LHCN-M2 (cell line): ENCODE measurements at regions not wholly inside any gene's neighbourhood (a gene's known extent, or its start where the extent isn't known, plus 50 kb on each side); places are given as distances from the start of the nearest gene placed in this dataset.

Source experiments
- DNase-seq: peaks from one replicate; pipeline ENCODE4 v3.0.0-alpha.2; 2012; ENCODE audit warnings: low read depth

DNA sequence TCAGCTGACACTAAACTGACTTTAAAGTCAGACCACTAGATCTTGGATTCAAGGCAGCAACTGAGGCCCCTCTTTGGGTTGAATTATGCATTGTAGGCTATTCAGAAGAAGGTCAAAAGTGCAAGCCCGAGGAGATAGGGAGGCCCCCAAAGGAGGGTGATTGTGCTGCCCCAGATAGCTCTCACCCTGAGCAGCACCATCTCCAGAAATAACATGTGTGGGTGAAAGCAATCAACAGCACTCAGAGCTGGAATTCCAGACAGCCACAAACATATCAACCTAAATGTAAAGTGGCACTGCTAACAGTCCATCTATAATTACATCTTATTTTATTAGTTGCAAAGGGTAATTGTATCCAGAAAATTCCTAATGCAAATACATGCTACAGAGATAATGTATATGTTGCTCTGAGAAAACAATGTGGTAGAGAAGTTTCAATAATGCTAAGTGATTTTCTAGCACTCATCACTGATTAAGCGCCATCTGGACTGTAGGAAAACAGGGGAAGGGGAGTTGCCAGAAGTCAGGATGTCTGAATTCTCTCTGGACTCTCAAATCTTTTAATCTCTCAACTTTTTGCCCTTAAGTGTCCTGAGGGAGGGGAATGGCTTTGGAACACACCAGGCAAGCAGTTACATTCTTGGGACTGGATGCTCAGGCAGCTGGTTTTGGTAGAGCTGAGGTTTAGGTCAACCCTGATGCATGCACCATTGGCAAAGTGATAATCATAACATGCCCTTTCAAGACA, 61.8 kb upstream of the SFRP2 start:
- no peak for DNase-seq

DNA sequence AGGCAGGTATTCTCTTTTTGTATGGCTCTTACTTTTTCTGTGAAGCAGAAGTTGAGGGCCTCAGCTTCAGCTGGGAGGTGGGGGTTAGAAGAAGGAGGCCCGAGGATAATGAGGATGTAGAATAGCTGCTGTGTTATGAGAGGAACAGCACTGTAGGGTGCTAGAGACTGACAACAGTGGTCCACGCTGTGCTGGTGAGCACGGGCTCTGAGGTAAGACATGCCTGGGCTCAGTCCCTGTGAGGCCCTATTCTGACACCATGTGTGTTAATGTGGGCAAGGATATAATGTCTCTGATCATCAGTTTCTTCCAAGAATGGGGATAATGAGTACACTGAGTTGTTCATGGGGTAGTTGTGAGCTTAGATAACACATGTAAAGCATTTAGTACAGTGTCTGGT, 55.3 kb upstream of the SFRP2 start:
- no peak for DNase-seq
